ENCODE measurements at regions not wholly inside any gene's neighbourhood (a gene's known extent, or its start where the extent isn't known, plus 50 kb on each side); places are given as distances from the start of the nearest gene placed in this dataset.

DNA sequence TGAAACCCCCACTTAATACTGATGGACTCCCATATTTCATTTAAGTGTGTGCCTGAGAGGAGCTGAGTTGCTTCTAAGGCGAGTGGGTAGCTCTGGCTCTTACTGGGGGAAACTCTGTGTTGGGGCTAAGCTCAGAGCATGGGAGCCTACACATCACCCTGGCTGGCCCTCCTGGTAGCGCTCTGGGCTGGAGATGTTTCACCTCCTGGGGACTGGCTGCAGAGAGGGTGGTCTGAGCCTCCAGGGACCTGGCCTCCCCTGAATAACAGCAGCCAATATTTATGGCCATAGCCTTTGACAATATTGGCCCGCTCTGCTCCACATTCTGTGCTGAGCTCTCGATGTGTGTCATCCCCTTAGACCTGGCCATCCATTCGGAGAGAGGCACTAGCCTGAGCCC lies 316.5 kb downstream of the ZNF536 start:
- Mint-ChIP-seq H3K4me1 (peaks cover 0 to 21% (median 6%) of the 10 kb centered on the region in 4 donors), H3K27ac (no peak overlapping the region), H3K9me3 (peaks cover 0 to 1% (median 0%) of the 10 kb centered on the region in 7 donors), H3K36me3 (no peaks in the 10 kb centered on the region), H3K4me3 (no peak overlapping the region), H3K27me3 (peaks cover 53% of the 10 kb centered on the region)
- Histone ChIP-seq H3K27ac (ENCODE audit: insufficient read depth, low read length, poor library complexity, severe bottlenecking) (no peak overlapping the region), H3K36me3 (ENCODE audit: control insufficient read depth, insufficient read depth, low read length) (no peaks in the 10 kb centered on the region), H3K27me3 (ENCODE audit: control insufficient read depth, insufficient read depth, low read length) (peaks cover 9% of the 10 kb centered on the region), H3K4me1 (ENCODE audit: control insufficient read depth, insufficient read depth, low read length, poor library complexity, severe bottlenecking) (no peaks in the 10 kb centered on the region), H3K9me3 (ENCODE audit: control insufficient read depth in 2 of 2, low read length in 2 of 2) (no peaks in the 10 kb centered on the region), H3K4me3 (ENCODE audit: low read depth, low read length) (no peak overlapping the region)
- DNase-seq (no peak), ATAC-seq (ENCODE audit: low read depth in 2 of 2) (no peak)

- no peak overlapping the region for H3K27ac Mint-ChIP-seq
- Histone ChIP-seq H3K27me3 (ENCODE audit: control insufficient read depth, insufficient read depth, low read length) (peaks cover 6% of the 10 kb centered on the region), H3K4me3 (ENCODE audit: low read depth, low read length) (no peak overlapping the region), H3K36me3 (ENCODE audit: control insufficient read depth, insufficient read depth, low read length) (no peaks in the 10 kb centered on the region), H3K27ac (ENCODE audit: insufficient read depth, low read length, poor library complexity, severe bottlenecking) (no peak overlapping the region), H3K4me1 (ENCODE audit: control insufficient read depth, insufficient read depth, low read length, poor library complexity, severe bottlenecking) (no peaks in the 10 kb centered on the region), H3K9me3 (ENCODE audit: control insufficient read depth in 2 of 2, low read length in 2 of 2) (no peaks in the 10 kb centered on the region)
- no peak for DNase-seq
- H3K9me3 Mint-ChIP-seq: peaks cover 0 to 1% (median 0%) of the 10 kb centered on the region in 7 donors
- no peak overlapping the region for H3K4me3 Mint-ChIP-seq
- peaks cover 45% of the 10 kb centered on the region for H3K27me3 Mint-ChIP-seq
- ATAC-seq (ENCODE audit: low read depth in 2 of 2): no peak
- no peaks in the 10 kb centered on the region for H3K36me3 Mint-ChIP-seq
- H3K4me1 Mint-ChIP-seq: peaks cover 0 to 9% (median 3%) of the 10 kb centered on the region in 4 donors
Observed at GRCh38 chr19:30686826-30687566, 314.8 kb downstream of the ZNF536 start.

- H3K4me3 ChIP-seq (ENCODE audit: low read depth, low read length): no peak overlapping the region
- Mint-ChIP-seq H3K36me3 (no peaks in the 10 kb centered on the region), H3K4me3 (no peak overlapping the region), H3K27me3 (peaks cover 38% of the 10 kb centered on the region), H3K9me3 (peaks cover 0 to 1% (median 0%) of the 10 kb centered on the region in 7 donors), H3K4me1 (peaks cover 0 to 5% (median under 1%) of the 10 kb centered on the region in 4 donors), H3K27ac (peak overlapping the region in 1 of 3 donors; percentile 48)
- H3K4me1 ChIP-seq (ENCODE audit: control insufficient read depth, insufficient read depth, low read length, poor library complexity, severe bottlenecking): no peaks in the 10 kb centered on the region
- ATAC-seq (ENCODE audit: low read depth in 2 of 2) (no peak), DNase-seq (no peak)
- H3K36me3 ChIP-seq (ENCODE audit: control insufficient read depth, insufficient read depth, low read length): no peaks in the 10 kb centered on the region
- H3K27ac ChIP-seq (ENCODE audit: insufficient read depth, low read length, poor library complexity, severe bottlenecking): no peak overlapping the region
- H3K27me3 ChIP-seq (ENCODE audit: control insufficient read depth, insufficient read depth, low read length): peaks cover 6% of the 10 kb centered on the region
- H3K9me3 ChIP-seq (ENCODE audit: control insufficient read depth in 2 of 2, low read length in 2 of 2): no peaks in the 10 kb centered on the region
Observed at GRCh38 chr19:30686176-30686820, 314.1 kb downstream of the ZNF536 start.

GRCh38 chr19:30685426-30686000 lies 313.3 kb downstream of the ZNF536 start:
- no peak overlapping the region for H3K27ac Mint-ChIP-seq
- peaks cover 30% of the 10 kb centered on the region for H3K27me3 Mint-ChIP-seq
- H3K36me3 Mint-ChIP-seq: no peaks in the 10 kb centered on the region

DNA sequence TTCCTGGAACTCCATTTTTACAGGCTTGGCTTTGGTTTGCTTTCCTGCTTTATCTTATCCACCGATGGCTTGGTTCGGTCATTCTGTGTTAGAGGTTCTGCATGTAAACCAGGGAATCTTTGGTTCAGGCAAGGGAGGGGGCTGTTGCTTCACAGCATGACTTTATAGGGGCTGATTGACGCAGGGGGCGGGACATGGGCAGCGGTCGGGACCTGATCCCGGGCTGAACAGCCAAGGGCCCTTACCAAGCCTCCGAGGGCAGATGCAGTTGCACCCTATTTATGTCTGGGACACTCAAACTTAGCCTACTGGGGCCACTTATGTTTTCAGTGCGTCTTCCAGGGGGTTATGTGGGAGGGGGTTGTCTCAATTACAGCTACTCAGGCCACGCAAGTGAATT lies 312.4 kb downstream of the ZNF536 start:
- H3K4me3 ChIP-seq (ENCODE audit: low read depth, low read length): no peak overlapping the region
- no peaks in the 10 kb centered on the region for H3K36me3 ChIP-seq (ENCODE audit: control insufficient read depth, insufficient read depth, low read length)
- H3K27me3 ChIP-seq (ENCODE audit: control insufficient read depth, insufficient read depth, low read length): peaks cover 6% of the 10 kb centered on the region
- ATAC-seq (ENCODE audit: low read depth in 2 of 2) (no peak), DNase-seq (no peak)
- no peaks in the 10 kb centered on the region for H3K4me1 ChIP-seq (ENCODE audit: control insufficient read depth, insufficient read depth, low read length, poor library complexity, severe bottlenecking)
- Mint-ChIP-seq H3K27ac (peak overlapping the region in 1 of 3 donors; percentile 25), H3K4me1 (peaks cover 0 to 4% (median 0%) of the 10 kb centered on the region in 4 donors), H3K36me3 (no peaks in the 10 kb centered on the region), H3K9me3 (peaks cover 0 to 1% (median 0%) of the 10 kb centered on the region in 7 donors), H3K27me3 (peaks cover 29% of the 10 kb centered on the region), H3K4me3 (no peak overlapping the region)
- H3K9me3 ChIP-seq (ENCODE audit: control insufficient read depth in 2 of 2, low read length in 2 of 2): no peaks in the 10 kb centered on the region
- H3K27ac ChIP-seq (ENCODE audit: insufficient read depth, low read length, poor library complexity, severe bottlenecking): no peak overlapping the region

More at GRCh38 chr19:30685426-30686000, 313.3 kb downstream of the ZNF536 start:
- DNase-seq: no peak
- no peaks in the 10 kb centered on the region for H3K4me1 ChIP-seq (ENCODE audit: control insufficient read depth, insufficient read depth, low read length, poor library complexity, severe bottlenecking)
- H3K27ac ChIP-seq (ENCODE audit: insufficient read depth, low read length, poor library complexity, severe bottlenecking): no peak overlapping the region
- Mint-ChIP-seq H3K4me1 (peaks cover 0 to 4% (median 0%) of the 10 kb centered on the region in 4 donors), H3K4me3 (no peak overlapping the region), H3K9me3 (peaks cover 0 to 1% (median 0%) of the 10 kb centered on the region in 7 donors)
- H3K36me3 ChIP-seq (ENCODE audit: control insufficient read depth, insufficient read depth, low read length): no peaks in the 10 kb centered on the region
- H3K9me3 ChIP-seq (ENCODE audit: control insufficient read depth in 2 of 2, low read length in 2 of 2): no peaks in the 10 kb centered on the region
- ATAC-seq (ENCODE audit: low read depth in 2 of 2): no peak
- H3K27me3 ChIP-seq (ENCODE audit: control insufficient read depth, insufficient read depth, low read length): peaks cover 6% of the 10 kb centered on the region
- no peak overlapping the region for H3K4me3 ChIP-seq (ENCODE audit: low read depth, low read length)

GRCh38 chr19:30682999-30683536 lies 310.9 kb downstream of the ZNF536 start:
- Mint-ChIP-seq H3K36me3 (no peaks in the 10 kb centered on the region), H3K27me3 (peaks cover 16% of the 10 kb centered on the region), H3K4me1 (peaks cover 0 to 4% (median 0%) of the 10 kb centered on the region in 4 donors), H3K9me3 (no peaks in the 10 kb centered on the region), H3K4me3 (no peak overlapping the region), H3K27ac (no peak overlapping the region)
- no peak overlapping the region for H3K27ac ChIP-seq (ENCODE audit: insufficient read depth, low read length, poor library complexity, severe bottlenecking)
- H3K4me3 ChIP-seq (ENCODE audit: low read depth, low read length): no peak overlapping the region
- DNase-seq (peak; percentile 23 to 37 (median 30)), ATAC-seq (ENCODE audit: low read depth in 2 of 2) (no peak)
- H3K27me3 ChIP-seq (ENCODE audit: control insufficient read depth, insufficient read depth, low read length): no peaks in the 10 kb centered on the region
- H3K9me3 ChIP-seq (ENCODE audit: control insufficient read depth in 2 of 2, low read length in 2 of 2): no peaks in the 10 kb centered on the region
- H3K36me3 ChIP-seq (ENCODE audit: control insufficient read depth, insufficient read depth, low read length): no peaks in the 10 kb centered on the region
- H3K4me1 ChIP-seq (ENCODE audit: control insufficient read depth, insufficient read depth, low read length, poor library complexity, severe bottlenecking): no peaks in the 10 kb centered on the region

DNA sequence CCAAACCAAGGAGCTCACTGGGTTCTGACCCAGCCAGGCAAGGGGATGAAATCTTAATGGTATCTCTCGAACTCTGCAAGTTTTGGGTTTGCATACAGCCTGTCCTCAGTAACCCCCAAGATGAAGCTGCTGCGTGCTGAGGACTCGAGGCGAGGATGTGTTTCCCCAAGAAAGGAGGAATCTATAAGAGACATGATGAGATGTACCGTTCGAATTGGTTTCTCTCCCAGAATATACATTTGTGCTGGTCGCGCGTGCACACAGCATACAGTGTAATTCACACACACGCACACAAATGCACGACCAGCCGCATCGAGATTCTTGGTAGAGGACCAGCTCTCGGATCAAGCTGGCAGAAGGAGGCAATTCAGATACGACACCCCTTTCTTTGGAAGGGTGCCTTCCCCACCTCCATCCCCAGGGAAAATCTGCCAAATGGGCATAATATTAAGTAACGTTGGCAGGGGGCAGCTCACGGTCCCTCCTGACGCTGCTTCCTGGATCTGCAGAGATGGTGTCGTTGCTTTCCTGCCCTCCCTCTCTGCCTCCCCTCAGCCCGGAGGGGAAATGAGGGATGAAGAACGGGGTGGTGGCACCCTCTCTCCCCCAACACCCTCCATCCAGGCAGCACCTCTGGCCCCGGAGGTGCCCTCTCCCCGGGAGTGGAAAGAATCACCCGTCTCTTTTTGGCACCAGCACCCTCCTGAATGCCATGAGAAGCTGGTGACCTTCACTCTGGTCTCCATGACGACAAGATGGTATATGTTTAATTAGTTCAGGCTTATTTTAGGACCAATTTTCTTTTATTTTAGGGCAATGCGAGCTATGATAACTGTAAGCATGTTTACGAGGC lies 310.2 kb downstream of the ZNF536 start:
- no peak overlapping the region for H3K4me3 Mint-ChIP-seq
- no peaks in the 10 kb centered on the region for H3K9me3 ChIP-seq (ENCODE audit: control insufficient read depth in 2 of 2, low read length in 2 of 2)
- H3K4me1 ChIP-seq (ENCODE audit: control insufficient read depth, insufficient read depth, low read length, poor library complexity, severe bottlenecking): no peaks in the 10 kb centered on the region
- no peak overlapping the region for H3K27ac Mint-ChIP-seq
- no peaks in the 10 kb centered on the region for H3K36me3 ChIP-seq (ENCODE audit: control insufficient read depth, insufficient read depth, low read length)
- H3K27me3 ChIP-seq (ENCODE audit: control insufficient read depth, insufficient read depth, low read length): no peaks in the 10 kb centered on the region
- H3K9me3 Mint-ChIP-seq: no peaks in the 10 kb centered on the region
- no peak overlapping the region for H3K27ac ChIP-seq (ENCODE audit: insufficient read depth, low read length, poor library complexity, severe bottlenecking)
- DNase-seq (no peak), ATAC-seq (ENCODE audit: low read depth in 2 of 2) (no peak)
- H3K36me3 Mint-ChIP-seq: no peaks in the 10 kb centered on the region
- H3K4me1 Mint-ChIP-seq: peaks cover 0 to 4% (median 0%) of the 10 kb centered on the region in 4 donors
- no peak overlapping the region for H3K4me3 ChIP-seq (ENCODE audit: low read depth, low read length)
- H3K27me3 Mint-ChIP-seq: peaks cover 16% of the 10 kb centered on the region

All from CD4-positive, CD25-positive, alpha-beta regulatory T cell (primary cell).